Left lung (tissue), 4 donors: ENCODE measurements at regions not wholly inside any gene's neighbourhood (a gene's known extent, or its start where the extent isn't known, plus 50 kb on each side); places are given as distances from the start of the nearest gene placed in this dataset.

Source experiments
- ATAC-seq: fragments of 200-7000 bp; cut with Tn5 transposase; one replicate; pipeline ENCODE4 v1.9.1; 2020; ENCODE audit warnings: moderate library complexity
- DNase-seq, 4 donors: peaks; one replicate each; pipeline ENCODE4 v3.0.0-alpha.2; 2013 to 2020
- H3K27ac ChIP-seq, 2 donors: fragments of 200-600 bp; sonication (generic) in 1 of 2; one replicate each; pipeline versions ENCODE4 v1.5.0 to v1.8.0; 2020 to 2021
- H3K27me3 ChIP-seq, 2 donors: fragments of 200-600 bp; sonication (generic) in 1 of 2; one replicate each; pipeline versions ENCODE4 v1.5.0 to v1.8.0; 2020 to 2021
- H3K36me3 ChIP-seq, 2 donors: fragments of 200-600 bp; sonication (generic) in 1 of 2; one replicate each; pipeline versions ENCODE4 v1.5.0 to v1.8.0; 2020 to 2021
- H3K4me1 ChIP-seq, 2 donors: fragments of 200-600 bp; one replicate each; pipeline ENCODE4 v1.8.0; 2021
- H3K4me3 ChIP-seq, 2 donors: fragments of 200-600 bp; sonication (generic) in 1 of 2; one replicate each; pipeline versions ENCODE4 v1.5.0 to v1.8.0; 2020 to 2021; ENCODE audit warnings: mild to moderate bottlenecking in 1 of 2
- H3K9me3 ChIP-seq, 2 donors: fragments of 200-600 bp; sonication (generic) in 1 of 2; one replicate each; pipeline versions ENCODE4 v1.5.0 to v1.8.0; 2020 to 2021
- CTCF ChIP-seq, 2 donors: fragments of 200-600 bp; sonication (generic) in 1 of 2; IDR thresholded peaks; one replicate each; pipeline versions ENCODE4 v1.5.0 to v1.8.0; 2021; ENCODE audit warnings: antibody characterized with exemption in 2 of 2
- intact Hi-C, 2 donors: fragments of 100-400 bp; cut with DNase I; formaldehyde crosslinking; loops; one replicate each; pipeline versions ENCODE4 v1.11.2 to v1.14.2; 2022
- donor health status: DM: no; HTN: yes; CAD: no.
- donor health status: DM: no; HTN: no; CAD: no.

GRCh38 chr13:81615031-81615430, 1274.1 kb upstream of the SPRY2 start:
- DNase-seq (no peak), ATAC-seq (no peak)
- Histone ChIP-seq H3K27ac (no peak overlapping the region), H3K36me3 (no peaks in the 10 kb centered on the region), H3K27me3 (no peaks in the 10 kb centered on the region), H3K4me3 (no peak overlapping the region), H3K4me1 (no peaks in the 10 kb centered on the region), H3K9me3 (no peaks in the 10 kb centered on the region)
- intact Hi-C loops, result no loop called here
- TF ChIP-seq CTCF (IDR thresholded peaks at IDR 0.05), result no peak

- intact Hi-C loops, result no loop called here
- TF ChIP-seq CTCF (IDR thresholded peaks at IDR 0.05), result no peak
- H3K4me1 ChIP-seq, result no peaks in the 10 kb centered on the region
- no peak for ATAC-seq
- H3K27ac ChIP-seq, result no peak overlapping the region
- H3K27me3 ChIP-seq, result no peaks in the 10 kb centered on the region
- H3K9me3 ChIP-seq, result no peaks in the 10 kb centered on the region
- DNase-seq, result no peak
- no peaks in the 10 kb centered on the region for H3K36me3 ChIP-seq
- H3K4me3 ChIP-seq, result no peak overlapping the region
Observed at GRCh38 chr13:81610644-81611043, 1269.7 kb upstream of the SPRY2 start.

- Histone ChIP-seq H3K27ac (no peak overlapping the region), H3K36me3 (no peaks in the 10 kb centered on the region), H3K9me3 (no peaks in the 10 kb centered on the region), H3K4me3 (no peak overlapping the region), H3K4me1 (no peaks in the 10 kb centered on the region), H3K27me3 (no peaks in the 10 kb centered on the region)
- DNase-seq, result no peak
- ATAC-seq, result no peak
- intact Hi-C loops, result no loop called here
- no peak for TF ChIP-seq CTCF (IDR thresholded peaks at IDR 0.05)
Observed at GRCh38 chr13:81609335-81609734, 1268.4 kb upstream of the SPRY2 start.

GRCh38 chr13:81606074-81606473, 1265.1 kb upstream of the SPRY2 start:
- peak in 1 of 4 donors; percentile 59 for DNase-seq
- intact Hi-C loops, result no loop called here
- Histone ChIP-seq H3K27ac (no peak overlapping the region), H3K4me1 (no peaks in the 10 kb centered on the region), H3K36me3 (no peaks in the 10 kb centered on the region), H3K27me3 (no peaks in the 10 kb centered on the region), H3K4me3 (no peak overlapping the region), H3K9me3 (no peaks in the 10 kb centered on the region)
- no peak for ATAC-seq
- no peak for TF ChIP-seq CTCF (IDR thresholded peaks at IDR 0.05)

- TF ChIP-seq CTCF (IDR thresholded peaks at IDR 0.05), result no peak
- Histone ChIP-seq H3K27me3 (no peaks in the 10 kb centered on the region), H3K27ac (no peak overlapping the region), H3K4me1 (no peaks in the 10 kb centered on the region), H3K9me3 (no peaks in the 10 kb centered on the region), H3K4me3 (no peak overlapping the region), H3K36me3 (no peaks in the 10 kb centered on the region)
- DNase-seq, result no peak
- no peak for ATAC-seq
- intact Hi-C loops, result no loop called here
Observed at GRCh38 chr13:81602241-81602640, 1261.3 kb upstream of the SPRY2 start.
